ENCODE measurements at regions not wholly inside any gene's neighbourhood (a gene's known extent, or its start where the extent isn't known, plus 50 kb on each side); places are given as distances from the start of the nearest gene placed in this dataset.

DNA sequence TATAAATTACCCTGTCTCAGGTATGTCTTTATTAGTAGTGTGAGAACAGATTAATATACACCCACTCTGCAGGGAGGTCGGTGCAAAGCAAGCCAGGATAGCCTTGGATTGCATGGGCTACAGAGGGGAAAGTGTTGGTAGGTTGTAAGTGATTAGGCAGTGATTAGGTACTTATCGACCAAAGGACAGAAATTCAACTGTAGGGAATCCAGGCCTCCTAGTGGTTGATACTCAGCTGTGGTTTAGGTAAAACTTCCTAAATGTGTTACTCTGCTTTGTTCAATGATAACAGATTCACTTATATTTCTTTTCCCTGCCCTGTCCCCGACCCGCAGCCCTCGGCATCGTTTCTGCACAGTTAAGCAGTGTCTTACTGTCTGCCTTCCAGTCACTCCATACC, 444.0 kb downstream of the FIGN start:
- H3K27ac ChIP-seq (ENCODE audit: low read length in 2 of 2) = no peak overlapping the region
- POLR2A ChIA-PET = no interaction called here
- H3K9ac ChIP-seq (ENCODE audit: low read length) = no peak overlapping the region
- H2AFZ ChIP-seq (ENCODE audit: insufficient read depth, low read depth, low read length, poor library complexity, severe bottlenecking) = no peak overlapping the region
- no peaks in the 10 kb centered on the region for H3K4me1 ChIP-seq (ENCODE audit: control insufficient read depth in 2 of 2, insufficient read depth in 2 of 2, low read length in 2 of 2)
- ATAC-seq (ENCODE audit: low read depth) (no peak), DNase-seq (no peak)
- no peaks in the 10 kb centered on the region for H3K79me2 ChIP-seq (ENCODE audit: control insufficient read depth, insufficient read depth, low read length)
- no peak overlapping the region for H3K4me3 Mint-ChIP-seq
- H3K4me2 ChIP-seq (replicated peaks; ENCODE audit: low read depth, low read length, poor library complexity, severe bottlenecking) = no peak overlapping the region
- H3K4me3 ChIP-seq (ENCODE audit: control extremely low read depth in 1 of 5, extremely low read depth in 1 of 5, insufficient read depth in 1 of 5, low read depth in 2 of 5, low read length in 4 of 5) = no peak overlapping the region
- no peaks in the 10 kb centered on the region for H3K9me3 Mint-ChIP-seq (ENCODE audit: insufficient read depth)
- H3K27me3 Mint-ChIP-seq = no peaks in the 10 kb centered on the region
- no peaks in the 10 kb centered on the region for H3K4me1 Mint-ChIP-seq
- no peaks in the 10 kb centered on the region for H3K36me3 ChIP-seq (replicated peaks in 1 of 2; ENCODE audit: control extremely low read depth in 1 of 2, control insufficient read depth in 1 of 2, extremely low read depth in 1 of 2, insufficient read depth in 2 of 2, low read length in 1 of 2)
- CTCF ChIA-PET = no interaction called here
- H3K27ac Mint-ChIP-seq = no peak overlapping the region
- intact Hi-C loops (cut with micrococcal nuclease) = no loop called here
- no peaks in the 10 kb centered on the region for H3K9me3 ChIP-seq (ENCODE audit: control extremely low read depth in 1 of 3, control insufficient read depth in 2 of 3, insufficient read depth in 1 of 3, low read length in 2 of 3)
- 100% methylated on average over 3 of the region's 6 CpGs for WGBS (ENCODE audit: insufficient coverage)
- no peaks in the 10 kb centered on the region for H3K27me3 ChIP-seq (replicated peaks in 1 of 4; ENCODE audit: control extremely low read depth in 1 of 4, control insufficient read depth in 3 of 4, insufficient read depth in 4 of 4, low read length in 3 of 4)
- TF ChIP-seq, protein P1, sequence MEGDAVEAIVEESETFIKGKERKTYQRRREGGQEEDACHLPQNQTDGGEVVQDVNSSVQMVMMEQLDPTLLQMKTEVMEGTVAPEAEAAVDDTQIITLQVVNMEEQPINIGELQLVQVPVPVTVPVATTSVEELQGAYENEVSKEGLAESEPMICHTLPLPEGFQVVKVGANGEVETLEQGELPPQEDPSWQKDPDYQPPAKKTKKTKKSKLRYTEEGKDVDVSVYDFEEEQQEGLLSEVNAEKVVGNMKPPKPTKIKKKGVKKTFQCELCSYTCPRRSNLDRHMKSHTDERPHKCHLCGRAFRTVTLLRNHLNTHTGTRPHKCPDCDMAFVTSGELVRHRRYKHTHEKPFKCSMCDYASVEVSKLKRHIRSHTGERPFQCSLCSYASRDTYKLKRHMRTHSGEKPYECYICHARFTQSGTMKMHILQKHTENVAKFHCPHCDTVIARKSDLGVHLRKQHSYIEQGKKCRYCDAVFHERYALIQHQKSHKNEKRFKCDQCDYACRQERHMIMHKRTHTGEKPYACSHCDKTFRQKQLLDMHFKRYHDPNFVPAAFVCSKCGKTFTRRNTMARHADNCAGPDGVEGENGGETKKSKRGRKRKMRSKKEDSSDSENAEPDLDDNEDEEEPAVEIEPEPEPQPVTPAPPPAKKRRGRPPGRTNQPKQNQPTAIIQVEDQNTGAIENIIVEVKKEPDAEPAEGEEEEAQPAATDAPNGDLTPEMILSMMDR (IDR thresholded peaks at IDR 0.05) = no peak
- TF ChIP-seq EZH2 (IDR thresholded peaks at IDR 0.05; ENCODE audit: borderline replicate concordance, insufficient read depth, low read depth, low read length, poor library complexity, severe bottlenecking) = no peak
- H4K20me1 ChIP-seq (ENCODE audit: control insufficient read depth, insufficient read depth, low read length, poor library complexity, severe bottlenecking) = no peaks in the 10 kb centered on the region

DNA sequence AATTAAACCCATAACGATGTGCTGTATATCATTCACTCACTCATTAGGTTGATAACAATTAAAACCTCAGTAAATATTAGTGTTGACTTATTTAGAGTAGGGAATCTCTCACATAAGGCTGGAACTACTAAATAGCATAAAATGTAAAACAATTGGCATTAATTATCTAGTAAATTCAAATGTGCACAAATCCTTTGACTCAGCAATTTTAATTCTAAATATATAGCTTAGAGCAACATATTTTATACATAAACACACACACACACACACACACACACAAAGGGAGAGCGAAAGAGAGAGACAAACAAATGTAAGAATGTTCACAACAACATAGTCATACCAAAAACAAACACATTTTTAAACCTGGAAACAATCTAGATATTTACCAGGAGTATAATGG, 443.1 kb upstream of the KCNH7 start:
- Mint-ChIP-seq H3K9me3 (ENCODE audit: insufficient read depth) (no peaks in the 10 kb centered on the region), H3K27me3 (no peaks in the 10 kb centered on the region), H3K4me1 (no peaks in the 10 kb centered on the region), H3K27ac (no peak overlapping the region), H3K4me3 (no peak overlapping the region)
- Histone ChIP-seq H3K4me1 (ENCODE audit: control insufficient read depth in 2 of 2, insufficient read depth in 2 of 2, low read length in 2 of 2) (no peaks in the 10 kb centered on the region), H3K4me3 (ENCODE audit: control extremely low read depth in 1 of 5, extremely low read depth in 1 of 5, insufficient read depth in 1 of 5, low read depth in 2 of 5, low read length in 4 of 5) (no peak overlapping the region), H3K27ac (ENCODE audit: low read length in 2 of 2) (no peak overlapping the region), H3K9ac (ENCODE audit: low read length) (no peak overlapping the region), H3K9me3 (ENCODE audit: control extremely low read depth in 1 of 3, control insufficient read depth in 2 of 3, insufficient read depth in 1 of 3, low read length in 2 of 3) (peaks cover 0 to 4% (median 0%) of the 10 kb centered on the region in 3 donors), H4K20me1 (ENCODE audit: control insufficient read depth, insufficient read depth, low read length, poor library complexity, severe bottlenecking) (no peaks in the 10 kb centered on the region), H3K27me3 (replicated peaks in 1 of 4; ENCODE audit: control extremely low read depth in 1 of 4, control insufficient read depth in 3 of 4, insufficient read depth in 4 of 4, low read length in 3 of 4) (no peaks in the 10 kb centered on the region), H3K4me2 (replicated peaks; ENCODE audit: low read depth, low read length, poor library complexity, severe bottlenecking) (no peak overlapping the region), H2AFZ (ENCODE audit: insufficient read depth, low read depth, low read length, poor library complexity, severe bottlenecking) (no peak overlapping the region), H3K79me2 (ENCODE audit: control insufficient read depth, insufficient read depth, low read length) (no peaks in the 10 kb centered on the region), H3K36me3 (replicated peaks in 1 of 2; ENCODE audit: control extremely low read depth in 1 of 2, control insufficient read depth in 1 of 2, extremely low read depth in 1 of 2, insufficient read depth in 2 of 2, low read length in 1 of 2) (no peaks in the 10 kb centered on the region)
- WGBS (ENCODE audit: insufficient coverage) = no CpG with 5 or more reads among the region's 2 CpGs
- TF ChIP-seq EZH2 (IDR thresholded peaks at IDR 0.05; ENCODE audit: borderline replicate concordance, insufficient read depth, low read depth, low read length, poor library complexity, severe bottlenecking) = no peak
- DNase-seq (no peak), ATAC-seq (ENCODE audit: low read depth) (no peak)
- CTCF ChIA-PET = no interaction called here
- intact Hi-C loops (cut with micrococcal nuclease) = no loop called here
- POLR2A ChIA-PET = no interaction called here
